LNCAP (cell line): ENCODE measurements at regions not wholly inside any gene's neighbourhood (a gene's known extent, or its start where the extent isn't known, plus 50 kb on each side); places are given as distances from the start of the nearest gene placed in this dataset.

Experiments used
- CTCF ChIP-seq: fragments of 450-650 bp; IDR thresholded peaks from 2 replicates; pipeline ENCODE4 v1.5.1; 2017; ENCODE audit warnings: mild to moderate bottlenecking

- no peak for TF ChIP-seq CTCF
These were observed 65.7 kb upstream of the SHB start for GRCh38 chr9:38134611-38135237.

GRCh38 chr9:38133595-38133994 lies 64.6 kb upstream of the SHB start:
- TF ChIP-seq CTCF, result no peak

DNA sequence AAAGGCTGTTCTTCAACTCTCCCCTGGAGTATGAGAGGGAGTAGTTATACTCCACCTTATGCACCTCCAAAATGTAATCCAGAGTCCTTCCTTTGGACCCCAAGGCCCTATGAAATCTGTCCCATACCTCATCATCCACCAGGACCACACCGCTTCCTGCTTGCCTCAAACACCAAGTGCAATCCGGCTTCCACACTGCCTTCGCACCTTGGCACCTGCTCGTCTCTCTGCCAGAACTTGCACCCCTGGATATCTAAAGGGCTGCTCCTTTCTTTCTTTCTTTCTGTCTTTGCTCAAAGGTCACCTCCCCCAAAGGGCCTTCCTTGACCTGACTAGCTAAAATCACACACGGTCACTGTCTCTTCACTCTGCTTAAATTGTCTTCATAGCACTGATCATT lies 63.9 kb upstream of the SHB start:
- no peak for TF ChIP-seq CTCF

- no peak for TF ChIP-seq CTCF
These were observed 62.7 kb upstream of the SHB start for GRCh38 chr9:38131729-38132128.

- TF ChIP-seq CTCF, result no peak
These were observed 61.7 kb upstream of the SHB start for GRCh38 chr9:38130724-38131123.

DNA sequence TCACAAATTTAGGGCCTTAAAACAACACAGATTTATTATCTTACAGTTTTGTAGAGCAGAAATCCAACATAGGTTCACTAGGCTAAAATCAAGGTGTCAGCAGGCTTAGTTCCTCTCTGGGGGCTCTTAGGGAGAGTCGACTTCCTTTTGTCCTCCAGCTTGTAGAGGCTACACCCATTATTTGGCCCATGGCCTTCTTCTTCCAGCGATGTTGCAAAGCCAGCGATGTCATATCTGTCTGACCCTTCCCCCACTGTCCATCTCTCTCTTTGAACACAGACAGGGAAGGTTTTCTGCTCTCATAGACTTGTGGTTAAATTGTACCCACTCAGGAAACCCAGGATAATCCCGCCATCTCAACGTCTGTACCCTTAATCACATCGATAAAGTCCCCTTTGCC lies 60.3 kb upstream of the SHB start:
- no peak for TF ChIP-seq CTCF

DNA sequence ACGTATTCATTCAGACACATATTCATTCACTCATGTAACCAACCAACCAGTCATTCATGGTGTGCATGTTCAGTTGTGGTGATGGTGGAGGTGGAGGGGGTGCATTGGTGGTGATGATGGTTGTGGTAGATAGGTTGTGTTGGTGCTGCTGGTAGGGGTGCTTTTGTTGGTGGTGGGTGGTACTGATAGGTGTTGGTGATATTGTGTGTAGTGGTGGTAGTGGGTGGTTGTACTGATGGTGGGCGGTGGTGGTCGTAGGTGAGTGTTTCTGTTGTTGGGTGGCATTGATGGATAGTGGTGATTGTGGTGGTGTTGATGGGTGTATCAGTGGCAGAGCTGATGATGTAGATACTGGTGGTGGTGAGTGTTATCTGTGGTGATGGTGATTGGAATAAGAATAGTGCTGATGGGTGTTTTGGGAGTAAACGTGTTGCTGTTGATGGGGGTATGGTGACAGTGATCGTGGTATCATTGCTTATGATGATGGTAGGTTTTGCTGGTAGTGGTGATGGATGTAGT lies 59.8 kb upstream of the SHB start:
- TF ChIP-seq CTCF, result no peak
